SU-DHL-6 (cell line): ENCODE measurements at regions not wholly inside any gene's neighbourhood (a gene's known extent, or its start where the extent isn't known, plus 50 kb on each side); places are given as distances from the start of the nearest gene placed in this dataset.

Experiments used
- CTCF ChIP-seq: fragments of 200-600 bp; sonication (generic); IDR thresholded peaks from one replicate; pipeline ENCODE4 v1.5.1; 2017; ENCODE audit warnings: antibody characterized with exemption, mild to moderate bottlenecking, low read length, moderate library complexity; ENCODE audit not compliant: insufficient read depth, poor library complexity, severe bottlenecking
- EZH2phosphoT487 ChIP-seq: fragments of 200-600 bp; sonication (generic), shearing (Covaris generic); conservative IDR thresholded peaks from 2 replicates; pipeline ENCODE4 v1.6.1; 2018; ENCODE audit warnings: mild to moderate bottlenecking, antibody characterized with exemption, low read length, moderate library complexity, mixed read lengths

GRCh38 chr3:160126761-160127160 lies 98.5 kb upstream of the C3orf80 start:
- TF ChIP-seq CTCF, result no peak
- TF ChIP-seq EZH2phosphoT487, result no peak
